Right ventricle myocardium inferior (tissue), 1 donor: ENCODE measurements at regions not wholly inside any gene's neighbourhood (a gene's known extent, or its start where the extent isn't known, plus 50 kb on each side); places are given as distances from the start of the nearest gene placed in this dataset.

Experiments
- ATAC-seq: fragments of 200-7000 bp; cut with Tn5 transposase; one replicate; pipeline ENCODE4 v1.9.1; 2020; ENCODE audit warnings: mild to moderate bottlenecking, moderate library complexity
- DNase-seq: peaks from one replicate; pipeline ENCODE4 v3.0.0; 2021; ENCODE audit errors: missing footprints
- intact Hi-C: fragments of 100-400 bp; cut with DNase I; formaldehyde crosslinking; loops from one replicate; pipeline ENCODE4 v1.11.0; 2022
- donor health status: DM: no; HTN: yes; CAD: no; lungs with severe emphysema.

DNA sequence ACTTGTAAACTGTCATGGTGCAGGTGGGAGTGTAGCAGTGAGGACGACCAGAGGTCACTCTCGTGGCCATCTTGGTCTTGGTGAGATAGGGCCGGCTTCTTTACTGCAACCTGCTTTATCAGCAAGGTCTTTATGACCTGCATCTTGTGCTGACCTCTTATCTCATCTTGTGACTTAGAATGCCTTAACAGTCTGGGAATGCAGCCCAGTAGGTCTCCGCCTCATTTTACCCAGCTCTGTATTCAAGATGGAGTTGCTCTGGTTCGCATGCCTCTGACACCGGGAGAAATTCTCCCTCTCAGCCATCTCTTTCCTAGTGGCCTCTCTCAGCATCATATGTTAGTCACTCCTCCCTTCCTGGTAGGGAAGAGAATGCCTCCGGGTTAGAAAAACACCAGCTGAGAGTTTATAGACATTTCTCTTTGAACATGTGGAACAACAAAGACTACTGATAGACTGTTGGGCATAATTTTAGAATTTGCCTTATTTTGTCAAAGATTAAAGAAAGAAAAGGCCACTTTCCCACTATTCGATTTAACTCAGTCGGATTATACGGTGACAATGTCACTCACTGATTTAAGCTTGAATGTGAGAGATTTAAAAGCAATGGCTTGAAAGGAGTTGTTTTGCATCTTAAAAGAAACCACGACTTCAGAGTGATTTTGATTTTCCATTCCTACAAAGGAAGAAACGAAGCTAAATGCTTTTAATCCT lies 67.9 kb upstream of the SNX9 start:
- intact Hi-C loops: loop anchor here (5.0 to 10.0 kb wide), 2 partner anchors 38 to 320 kb away; no protein-coding TSS in a partner anchor
- DNase-seq (no peak), ATAC-seq (no peak)

DNA sequence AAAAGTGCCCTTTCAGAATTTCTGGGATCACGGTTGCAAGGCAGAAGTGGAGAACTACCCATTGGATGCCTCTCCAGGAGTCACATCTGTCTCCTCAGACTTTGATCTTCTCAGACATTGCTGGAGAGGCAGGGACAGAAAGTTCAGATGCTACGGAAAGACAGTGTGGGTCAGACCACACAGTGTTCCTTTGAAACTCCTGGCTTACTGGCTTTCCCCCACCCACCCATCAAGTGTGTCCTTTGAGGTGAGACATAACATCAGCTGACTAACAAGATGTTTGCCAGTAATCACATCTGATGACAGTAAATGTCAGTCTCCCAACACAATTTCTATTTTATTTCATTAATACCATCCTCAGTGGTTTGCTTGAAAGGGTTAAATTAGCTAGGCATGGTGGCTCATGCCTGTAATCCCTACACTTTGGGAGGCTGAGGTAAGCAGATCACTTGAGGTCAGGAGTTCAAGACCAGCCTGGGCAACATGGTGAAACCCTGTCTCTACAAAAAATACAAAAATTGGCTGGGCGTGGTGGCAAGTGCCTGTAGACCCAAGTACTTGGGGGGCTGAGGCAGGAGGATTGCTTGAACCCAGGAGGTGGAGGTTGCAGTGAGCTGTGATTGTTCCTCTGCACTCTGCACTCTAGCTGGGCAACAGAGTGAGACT lies 67.2 kb upstream of the SNX9 start:
- DNase-seq (no peak), ATAC-seq (no peak)
- intact Hi-C loops: loop anchor here (2.0 to 10.0 kb wide), 4 partner anchors 39 to 319 kb away; partner anchors contain the start of gene SNX9

DNA sequence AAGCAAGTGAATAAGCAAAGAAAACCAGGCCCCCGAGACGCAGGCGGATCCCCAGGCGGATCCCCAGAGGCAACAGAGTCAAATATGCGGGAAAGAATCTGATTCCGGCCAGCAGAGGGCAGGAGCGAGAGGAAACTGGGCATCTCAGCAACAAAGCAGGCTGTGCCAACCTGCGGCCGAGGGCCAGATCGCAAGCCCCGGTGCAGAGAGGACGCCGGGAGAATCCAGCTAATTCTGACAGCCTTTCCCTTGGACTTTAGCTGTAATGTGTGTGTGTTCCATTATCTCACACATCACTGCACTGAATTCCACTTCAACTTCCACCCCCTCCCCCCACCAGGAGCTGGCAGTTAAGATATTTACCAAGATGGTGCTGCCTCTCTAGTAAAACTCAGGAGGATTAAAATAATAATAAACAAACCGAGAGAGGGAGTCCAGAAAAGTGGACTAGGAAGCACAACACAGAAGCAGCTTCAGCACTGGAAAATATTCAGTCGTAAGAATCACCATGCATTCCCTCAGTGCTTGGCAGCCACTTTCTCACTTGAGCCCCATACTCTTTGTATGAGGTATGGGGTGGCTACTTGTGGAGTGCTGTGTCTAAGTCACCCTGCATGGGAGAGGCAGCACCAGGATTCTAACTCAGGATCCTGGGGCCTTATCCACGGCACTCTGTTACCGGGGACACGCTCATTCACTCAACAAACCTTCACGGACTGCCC lies 66.2 kb upstream of the SNX9 start:
- ATAC-seq (peak; percentile 92), DNase-seq (peak; percentile 88)
- intact Hi-C loops: loop anchor here (2.0 to 10.0 kb wide), 4 partner anchors 40 to 318 kb away; partner anchors contain the start of gene SNX9

DNA sequence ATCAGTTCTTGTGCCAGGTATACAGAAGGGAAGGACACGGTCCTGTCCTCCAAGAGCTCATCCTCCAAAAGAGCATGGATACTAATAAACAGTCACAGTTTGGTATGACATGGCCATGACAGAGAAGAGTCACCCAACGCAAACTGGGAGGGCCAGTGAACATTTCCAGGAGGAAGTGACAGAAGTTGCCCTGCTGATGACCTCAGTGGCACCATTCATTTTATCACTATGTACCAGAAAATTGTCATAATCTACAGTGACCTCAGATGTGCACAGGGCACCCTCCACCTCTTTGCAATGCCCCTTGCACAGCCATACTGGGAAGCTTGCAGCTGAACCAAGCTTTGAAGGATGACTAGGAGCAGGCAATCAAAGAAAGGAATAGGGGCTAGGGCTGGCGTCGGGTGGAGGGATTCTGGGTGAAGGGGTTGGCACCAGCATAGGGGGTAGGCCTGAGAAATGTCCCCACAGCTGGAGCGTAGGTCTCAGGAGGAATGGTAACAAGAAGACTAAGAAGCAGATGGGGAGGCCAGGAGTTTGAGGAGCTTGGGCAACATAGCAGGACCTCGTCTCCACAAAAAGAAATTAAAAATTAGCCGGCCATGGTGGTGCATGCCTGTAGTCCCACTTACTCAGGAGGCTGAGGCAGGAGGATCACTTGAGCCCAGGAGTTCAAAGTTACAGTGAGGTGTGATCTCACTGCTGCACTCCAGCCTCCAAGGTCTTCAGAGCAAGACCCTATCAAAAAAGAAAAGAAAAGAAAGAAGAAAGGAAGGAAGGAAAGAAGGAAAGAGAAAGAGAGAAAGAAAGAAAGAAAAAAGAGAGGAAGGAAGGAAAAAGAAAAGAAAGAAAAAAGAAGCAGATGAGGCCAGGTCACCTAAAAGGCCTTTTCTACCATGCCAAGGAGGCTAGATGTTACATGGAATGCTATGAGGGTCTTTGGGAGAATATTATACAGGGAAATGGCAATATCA lies 65.3 kb upstream of the SNX9 start:
- DNase-seq (no peak), ATAC-seq (no peak)
- intact Hi-C loops: loop anchor here (2.0 to 10.0 kb wide), 4 partner anchors 40 to 317 kb away; partner anchors contain the start of gene SNX9

DNA sequence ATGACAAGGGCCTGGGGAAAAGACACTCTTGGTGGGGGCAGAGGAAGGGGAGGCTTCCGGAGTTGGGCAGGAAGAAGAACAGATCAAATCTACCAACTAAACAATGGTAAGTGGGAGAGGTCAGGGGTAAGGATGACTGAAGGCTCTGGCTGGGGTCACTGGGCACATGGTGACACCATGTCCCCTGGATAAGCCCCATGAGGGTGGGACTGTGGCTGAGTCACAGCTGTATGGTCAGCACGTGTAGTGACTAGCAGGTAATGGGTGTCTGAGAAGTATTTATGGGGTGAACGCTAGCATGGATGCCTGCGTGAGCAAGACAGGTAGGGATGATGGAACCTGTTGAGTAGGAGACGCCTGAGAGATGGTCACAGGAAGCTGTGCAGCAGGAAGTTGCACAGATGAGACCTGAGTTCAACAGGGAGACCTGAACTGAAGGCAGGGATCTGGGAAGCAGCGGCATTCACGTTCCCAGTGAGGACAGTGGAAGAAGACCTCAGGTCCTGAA lies 64.5 kb upstream of the SNX9 start:
- no peak for ATAC-seq
- no peak for DNase-seq
- intact Hi-C loops: loop anchor here (5.0 to 10.0 kb wide), 2 partner anchors 41 to 316 kb away; no protein-coding TSS in a partner anchor

DNA sequence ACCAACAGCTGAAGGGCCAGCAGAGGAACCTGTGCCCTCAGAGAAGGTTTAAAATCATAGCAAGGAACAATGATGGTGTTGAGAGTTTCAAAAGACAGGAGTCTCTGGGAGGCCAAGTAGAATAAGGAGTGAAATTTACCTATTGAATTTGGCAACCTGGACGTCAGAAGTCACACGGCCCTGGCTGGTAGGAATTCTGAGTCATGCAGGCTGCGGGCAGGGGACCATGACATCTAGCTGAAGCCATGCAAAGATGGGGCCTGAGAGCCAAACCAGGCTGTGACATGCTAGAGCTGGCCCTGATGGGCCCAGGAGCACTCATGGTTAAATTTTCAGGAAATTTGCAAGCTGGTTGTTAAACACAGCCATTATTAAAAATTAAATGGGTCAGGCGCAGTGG lies 64.0 kb upstream of the SNX9 start:
- ATAC-seq (no peak), DNase-seq (no peak)
- intact Hi-C loops: loop anchor here (5.0 to 10.0 kb wide), 2 partner anchors 42 to 316 kb away; no protein-coding TSS in a partner anchor

DNA sequence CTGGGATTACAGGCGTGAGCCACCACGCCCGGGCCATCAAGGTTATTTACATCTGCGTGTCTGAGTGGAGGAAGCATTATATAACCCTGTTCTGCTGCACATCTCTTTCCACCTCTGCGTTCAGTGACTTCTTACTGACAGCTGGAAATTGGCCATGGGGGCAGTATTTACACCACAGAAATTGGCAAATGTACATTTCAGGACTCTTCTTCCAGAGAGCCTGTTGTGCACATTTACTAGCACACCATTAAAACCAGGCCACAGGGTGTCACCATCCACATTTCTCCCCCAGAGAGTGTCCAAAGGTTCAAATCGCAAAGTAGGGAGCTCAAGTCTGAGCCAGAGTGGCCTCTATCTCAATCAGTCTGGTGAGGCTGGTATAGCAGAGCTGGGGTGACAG lies 62.9 kb upstream of the SNX9 start:
- ATAC-seq (no peak), DNase-seq (no peak)
- intact Hi-C loops: loop anchor here (5.0 kb wide), 1 partner anchor 93 kb away; no protein-coding TSS in a partner anchor

DNA sequence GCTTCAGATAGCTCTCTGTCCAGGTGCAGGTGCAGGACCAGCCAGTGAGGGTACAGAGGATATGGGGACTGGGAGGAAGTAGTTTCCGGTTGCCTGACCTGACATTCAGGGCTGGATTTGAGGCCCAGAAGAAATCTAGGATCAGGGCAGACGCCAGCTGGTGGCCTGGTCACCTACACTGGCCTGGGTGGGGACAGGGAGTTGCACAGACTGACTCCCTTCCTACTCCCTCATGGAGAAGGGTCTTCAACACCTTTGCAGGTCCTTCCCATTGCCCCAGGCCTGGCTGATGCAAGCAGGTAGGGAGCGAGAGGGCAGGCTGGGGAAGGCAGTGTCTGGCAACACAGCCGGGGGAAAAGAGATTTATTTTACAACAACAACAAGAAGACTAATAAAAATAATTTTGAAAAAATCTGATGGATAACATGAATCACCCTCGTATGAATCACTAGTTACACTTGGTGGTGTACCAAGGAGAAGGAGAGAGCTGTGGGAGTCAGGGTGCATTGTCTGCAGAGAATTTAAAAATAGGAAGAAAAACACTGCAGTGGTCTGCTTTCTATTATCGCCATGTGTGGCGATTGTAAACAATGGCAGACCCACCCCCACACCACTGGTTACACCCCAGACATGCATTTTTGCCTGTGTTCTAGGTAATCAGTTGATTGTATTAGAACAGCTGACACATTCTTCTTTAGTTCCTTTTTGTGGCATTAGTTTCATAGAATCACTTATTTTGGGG lies 62.3 kb upstream of the SNX9 start:
- intact Hi-C loops: loop anchor here (5.0 kb wide), 1 partner anchor 93 kb away; no protein-coding TSS in a partner anchor
- ATAC-seq (no peak), DNase-seq (no peak)

DNA sequence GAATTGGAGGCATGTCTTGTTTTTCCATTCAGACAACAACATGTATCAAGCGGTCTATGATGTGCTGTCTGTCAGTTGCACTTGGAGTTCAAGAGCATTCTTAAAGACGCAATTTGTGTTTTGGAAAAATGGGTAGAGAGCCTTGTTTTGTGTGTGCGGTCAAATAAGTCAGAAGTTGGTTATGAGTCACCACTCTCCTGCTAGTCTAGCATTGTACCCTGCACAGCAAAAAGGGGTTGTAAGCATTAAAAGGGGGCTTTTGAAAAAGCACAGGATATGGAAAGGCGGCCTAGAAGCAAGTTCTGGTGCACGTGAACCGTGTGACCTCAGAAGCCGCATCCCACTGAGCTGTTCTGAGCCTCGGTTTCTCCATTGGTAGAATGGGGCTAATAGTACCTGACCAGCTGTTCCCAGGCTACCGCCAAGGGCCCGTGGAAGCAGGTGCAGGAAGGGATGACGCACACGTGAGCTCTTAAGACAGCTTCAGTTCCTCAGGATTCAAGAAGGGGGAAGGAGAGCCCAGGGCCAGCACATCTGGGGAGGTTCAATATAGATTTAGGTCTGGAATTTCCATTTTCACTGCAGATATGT lies 61.6 kb upstream of the SNX9 start:
- intact Hi-C loops: loop anchor here (5.0 kb wide), 1 partner anchor 94 kb away; no protein-coding TSS in a partner anchor
- ATAC-seq (no peak), DNase-seq (no peak)

DNA sequence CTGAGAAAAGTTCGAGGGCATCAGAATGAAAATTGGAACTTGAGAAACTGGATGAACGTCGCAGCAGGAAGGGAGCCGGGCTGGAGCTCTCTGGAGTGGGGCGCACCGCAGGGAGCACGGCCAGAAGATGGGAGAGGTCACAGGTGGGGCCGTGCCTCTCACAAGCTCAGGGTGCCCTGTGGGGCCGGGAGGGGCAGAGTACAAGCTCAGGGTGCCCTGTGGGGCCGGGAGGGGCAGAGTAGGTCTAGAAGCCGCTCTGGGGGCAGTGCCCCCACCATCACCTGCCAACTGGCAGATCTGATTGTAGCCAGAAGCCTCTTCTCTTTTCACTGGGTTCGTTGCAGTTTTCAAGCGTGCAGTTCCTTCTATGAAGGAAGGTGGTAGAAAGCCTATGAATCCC lies 61.1 kb upstream of the SNX9 start:
- ATAC-seq: no peak
- intact Hi-C loops: loop anchor here (5.0 kb wide), 1 partner anchor 95 kb away; no protein-coding TSS in a partner anchor

DNA sequence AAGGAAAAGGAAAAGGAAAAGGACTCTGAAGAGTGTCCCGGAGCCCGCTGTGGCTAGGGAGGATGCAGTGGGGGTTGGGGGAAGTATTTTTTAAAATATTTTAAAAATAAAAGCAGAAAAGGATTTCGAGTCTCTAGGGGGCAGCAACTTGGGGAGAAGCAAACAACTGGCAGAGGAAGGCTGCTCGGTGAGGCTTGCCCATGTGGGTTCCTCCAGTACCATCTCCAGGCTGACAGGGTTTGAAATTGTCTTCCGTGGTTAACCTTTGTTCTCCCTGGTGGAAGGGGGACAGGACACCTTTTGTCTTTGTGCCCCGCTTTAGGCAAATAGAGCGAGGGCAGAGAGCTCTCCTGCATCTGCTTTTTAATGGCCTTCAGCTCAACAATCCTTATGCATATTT lies 60.4 kb upstream of the SNX9 start:
- intact Hi-C loops: loop anchor here (5.0 kb wide), 1 partner anchor 95 kb away; no protein-coding TSS in a partner anchor
- no peak for DNase-seq

More for the DNA sequence above, 61.1 kb upstream of the SNX9 start:
- DNase-seq: peak; percentile 62

DNA sequence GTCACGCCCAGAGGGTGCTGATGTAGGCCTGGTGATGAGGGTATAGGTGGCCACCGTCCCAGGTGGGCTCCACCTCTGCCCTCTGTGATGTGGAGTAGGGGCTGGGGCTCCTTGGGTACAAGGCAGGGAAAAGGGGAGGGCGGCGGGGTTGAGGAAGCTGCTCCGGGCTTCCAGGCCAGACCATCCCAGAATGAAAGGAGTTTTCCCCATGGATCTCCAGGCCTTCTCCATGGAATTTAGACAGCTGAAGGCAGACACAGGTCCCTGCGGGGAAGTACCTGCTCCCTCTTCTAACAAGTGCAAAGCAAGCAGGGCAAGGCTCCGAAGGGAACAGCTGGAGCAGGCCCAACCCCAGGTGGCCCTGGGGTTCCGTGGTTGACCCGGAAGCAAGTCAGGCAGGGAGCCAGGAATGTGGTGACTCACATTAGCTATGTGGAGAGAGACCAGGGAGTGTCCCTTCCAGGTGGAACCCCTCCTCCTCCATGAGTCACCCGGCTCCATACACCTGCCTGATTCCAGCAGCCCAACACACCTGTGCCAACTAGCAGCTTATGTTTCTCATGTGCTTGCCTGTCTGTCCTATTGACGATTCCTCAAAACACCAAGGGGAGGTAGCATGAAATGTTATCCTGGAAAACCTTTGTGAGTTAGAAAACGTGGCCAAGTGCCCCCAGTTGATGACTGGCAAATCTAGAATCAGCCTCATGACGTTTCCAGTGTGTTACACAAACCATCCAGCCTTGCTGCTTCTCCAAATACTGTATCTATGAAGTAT lies 59.7 kb upstream of the SNX9 start:
- intact Hi-C loops: loop anchor here (5.0 kb wide), 1 partner anchor 96 kb away; no protein-coding TSS in a partner anchor
- no peak for ATAC-seq
- no peak for DNase-seq

More for the DNA sequence above, 60.4 kb upstream of the SNX9 start:
- ATAC-seq: no peak

DNA sequence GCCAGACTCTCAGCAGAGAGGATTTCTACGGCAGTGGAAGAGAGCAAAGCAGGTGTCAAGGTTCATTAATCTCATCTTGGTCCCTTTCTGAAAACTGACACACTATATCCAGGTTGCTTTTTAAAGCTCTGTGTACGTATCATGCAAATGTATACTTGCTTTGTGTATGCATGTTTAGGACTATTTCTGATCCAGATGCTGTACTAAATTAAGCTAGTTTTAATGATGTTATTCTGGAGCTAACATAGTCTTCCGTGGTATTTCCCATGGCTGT lies 59.2 kb upstream of the SNX9 start:
- no peak for DNase-seq
- intact Hi-C loops: loop anchor here (2.0 to 5.0 kb wide), 2 partner anchors 55 to 97 kb away; no protein-coding TSS in a partner anchor
- no peak for ATAC-seq

DNA sequence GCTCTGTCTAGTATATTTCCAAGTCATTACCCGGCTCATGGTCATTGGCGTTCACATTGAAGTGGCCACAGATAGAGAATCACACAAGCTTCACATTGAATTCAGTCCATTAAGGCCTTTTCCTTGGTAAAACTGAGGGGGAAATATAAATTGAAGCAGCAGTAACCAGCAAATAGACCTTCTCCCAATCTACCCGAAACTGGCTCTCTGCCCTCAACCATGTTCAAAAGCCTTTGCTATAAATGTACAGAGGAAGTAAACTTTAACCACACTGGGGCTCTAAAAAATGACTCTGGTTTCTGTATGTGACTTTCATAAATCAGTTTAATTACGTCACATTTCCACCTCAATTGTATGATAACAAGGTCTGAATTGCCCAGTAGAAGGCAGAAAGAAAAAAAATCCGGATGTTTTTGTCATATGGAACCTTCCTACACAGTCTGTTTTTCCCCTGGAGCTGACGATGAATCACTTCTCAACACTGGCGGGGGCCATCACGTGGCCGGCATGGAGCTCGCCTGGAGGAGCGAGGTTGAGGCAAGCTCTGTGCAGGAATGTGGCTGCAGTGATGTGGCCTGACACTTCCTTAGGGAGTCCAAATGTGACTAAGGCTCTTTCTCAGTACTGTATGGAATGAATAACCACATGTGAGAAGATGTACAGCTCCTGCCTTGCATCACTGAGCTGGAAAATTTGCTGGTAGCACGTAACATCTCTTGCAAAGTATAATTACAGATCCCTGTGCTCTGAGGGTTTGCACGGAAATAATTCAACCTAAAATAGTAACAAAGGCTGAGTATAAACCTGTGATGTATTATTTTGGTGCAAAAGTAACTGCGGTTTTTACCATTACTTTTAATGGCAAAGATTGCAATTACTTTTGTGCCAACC lies 58.6 kb upstream of the SNX9 start:
- DNase-seq (peak; percentile 90), ATAC-seq (peak; percentile 75)
- intact Hi-C loops: loop anchor here (2.0 to 5.0 kb wide), 2 partner anchors 54 to 97 kb away; no protein-coding TSS in a partner anchor
